CD14-positive monocyte (primary cell): ENCODE measurements at regions not wholly inside any gene's neighbourhood (a gene's known extent, or its start where the extent isn't known, plus 50 kb on each side); places are given as distances from the start of the nearest gene placed in this dataset.
"Not testable (repeated sequence)": the region's sequence is repeated elsewhere in the genome, so short reads cannot be mapped to it uniquely, and the experiment has no call there.

Experiments
- DNase-seq, 3 donors: peaks; one replicate each; pipeline ENCODE4 v3.0.0-alpha.2; 2011 to 2022
- H2AFZ ChIP-seq: 2 replicates; pipeline ENCODE4 v1.6.0; 2012; ENCODE audit warnings: mild to moderate bottlenecking, low read depth, low read length, inconsistent platforms; ENCODE audit not compliant: insufficient read depth, poor library complexity, severe bottlenecking
- H3K27ac ChIP-seq, 2 donors: 1 replicate in 1 of 2; 2 replicates in 1 of 2; pipeline ENCODE4 v1.5.1; 2012 to 2013; ENCODE audit warnings: low read length in 2 of 2, control low read depth in 1 of 2, inconsistent platforms in 1 of 2, low read depth in 1 of 2, mild to moderate bottlenecking in 1 of 2
- H3K27me3 ChIP-seq, 2 donors: one replicate each; pipeline versions ENCODE4 v1.6.0 to v1.6.1; 2011 to 2013; ENCODE audit warnings: low read length in 2 of 2; ENCODE audit not compliant: control insufficient read depth in 2 of 2, insufficient read depth in 2 of 2
- H3K36me3 ChIP-seq, 2 donors: replicated peaks in 1 of 2; 1 replicate in 1 of 2; 2 replicates in 1 of 2; pipeline versions ENCODE4 v1.5.1 to v1.6.1; 2012 to 2013; ENCODE audit warnings: low read length in 2 of 2, control low read depth in 1 of 2, inconsistent platforms in 1 of 2, mild to moderate bottlenecking in 1 of 2; ENCODE audit not compliant: insufficient read depth in 2 of 2, control insufficient read depth in 1 of 2
- H3K4me1 ChIP-seq, 2 donors: 1 replicate in 1 of 2; 2 replicates in 1 of 2; pipeline versions ENCODE4 v1.5.1 to v1.6.1; 2012 to 2013; ENCODE audit warnings: low read length in 2 of 2, control low read depth in 1 of 2, inconsistent platforms in 1 of 2, mild to moderate bottlenecking in 1 of 2, moderate library complexity in 1 of 2; ENCODE audit not compliant: insufficient read depth in 2 of 2, control insufficient read depth in 1 of 2
- H3K4me2 ChIP-seq: replicated peaks from 2 replicates; pipeline ENCODE3; 2012; ENCODE audit warnings: low read length, moderate library complexity, mild to moderate bottlenecking; ENCODE audit not compliant: poor library complexity, severe bottlenecking; ENCODE audit errors: extremely low read depth
- H3K4me3 ChIP-seq, 3 experiments: fragments of 200-600 bp in 1 of 3; sonication (generic) in 1 of 3; replicated peaks in 1 of 3; 1 replicate in 2 of 3; 2 replicates in 1 of 3; pipeline ENCODE4 v1.5.1; 2011 to 2013; ENCODE audit warnings: low read length in 3 of 3, mild to moderate bottlenecking in 3 of 3, control low read depth in 2 of 3, low read depth in 2 of 3, inconsistent platforms in 1 of 3, moderate library complexity in 1 of 3
- H3K79me2 ChIP-seq: 2 replicates; pipeline ENCODE4 v1.6.0; 2012; ENCODE audit warnings: mild to moderate bottlenecking, control low read depth, inconsistent platforms, low read length, moderate library complexity; ENCODE audit not compliant: insufficient read depth
- H3K9ac ChIP-seq: 2 replicates; pipeline ENCODE4 v1.6.0; 2017; ENCODE audit warnings: low read length, mild to moderate bottlenecking; ENCODE audit not compliant: insufficient read depth, poor library complexity, severe bottlenecking
- H3K9me3 ChIP-seq, 2 donors: replicated peaks in 1 of 2; 1 replicate in 1 of 2; 2 replicates in 1 of 2; pipeline versions ENCODE4 v1.5.1 to v1.6.1; 2012 to 2013; ENCODE audit warnings: low read length in 2 of 2, control low read depth in 1 of 2; ENCODE audit not compliant: control insufficient read depth in 1 of 2, insufficient read depth in 1 of 2
- H4K20me1 ChIP-seq: 2 replicates; pipeline ENCODE4 v1.6.0; 2012; ENCODE audit warnings: mild to moderate bottlenecking, low read length, control low read depth, moderate library complexity; ENCODE audit not compliant: insufficient read depth
- H3K27ac Mint-ChIP-seq, 7 donors: one replicate each; pipeline ENCODE4 v1.8.0; 2020; ENCODE audit warnings: mild to moderate bottlenecking in 7 of 7, mixed read lengths in 7 of 7, moderate library complexity in 6 of 7, inconsistent platforms in 2 of 7
- H3K27me3 Mint-ChIP-seq, 3 donors: one replicate each; pipeline ENCODE4 v1.8.0; 2021 to 2022; ENCODE audit warnings: low read depth in 3 of 3, mild to moderate bottlenecking in 3 of 3, mixed read lengths in 3 of 3, moderate library complexity in 3 of 3, inconsistent platforms in 1 of 3
- H3K36me3 Mint-ChIP-seq, 2 donors: one replicate each; pipeline ENCODE4 v1.8.0; 2020; ENCODE audit warnings: mixed read lengths in 2 of 2, inconsistent platforms in 1 of 2, mild to moderate bottlenecking in 1 of 2
- H3K4me1 Mint-ChIP-seq: one replicate; pipeline ENCODE4 v1.8.0; 2020; ENCODE audit warnings: mild to moderate bottlenecking, mixed read lengths
- H3K4me3 Mint-ChIP-seq, 2 donors: one replicate each; pipeline ENCODE4 v1.8.0; 2020; ENCODE audit warnings: mild to moderate bottlenecking in 2 of 2, mixed read lengths in 2 of 2, moderate library complexity in 1 of 2
- H3K9me3 Mint-ChIP-seq, 7 donors: one replicate each; pipeline ENCODE4 v1.8.0; 2020 to 2022; ENCODE audit warnings: mixed read lengths in 7 of 7, mild to moderate bottlenecking in 6 of 7, moderate library complexity in 6 of 7, inconsistent platforms in 2 of 7
- WGBS: methylation state at CpG from one replicate; pipeline ENCODE4 v1.1.5; 2013; ENCODE audit warnings: missing lambda C conversion rate; ENCODE audit not compliant: insufficient coverage; 5-methylcytosine and 5-hydroxymethylcytosine counted together
- intact Hi-C, 2 donors: fragments of 100-400 bp; cut with micrococcal nuclease; formaldehyde crosslinking; loops; one replicate each; pipeline versions ENCODE4 v1.15.0 to v1.15.1; 2023
- TF ChIP-seq, protein P1 (sequence below): fragments of 200-600 bp; IDR thresholded peaks from one replicate; pipeline ENCODE4 v1.8.0; 2022; ENCODE audit warnings: antibody characterized with exemption, mild to moderate bottlenecking

DNA sequence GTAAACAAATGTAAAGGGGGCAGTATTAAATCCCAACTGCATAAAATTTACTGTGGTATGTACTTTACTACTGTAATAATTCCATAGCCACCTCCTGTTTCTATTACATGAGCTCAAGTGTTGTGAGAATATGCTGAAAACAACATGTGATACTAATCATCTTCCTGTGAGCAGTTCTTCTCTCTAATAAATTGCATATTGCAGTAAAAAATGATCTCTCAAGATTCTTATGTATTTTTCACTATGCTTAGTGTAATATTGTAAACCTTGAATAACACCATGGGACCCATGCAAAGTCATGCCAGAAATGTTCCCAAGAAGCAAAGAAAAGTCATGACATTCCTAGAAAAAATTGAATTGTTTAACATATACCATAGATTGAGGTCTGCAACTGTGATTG, 133.0 kb upstream of the ATXN1 start:
- H3K27me3 Mint-ChIP-seq: peaks cover 2 to 6% (median 4%) of the 10 kb centered on the region in 3 donors

GRCh38 chr6:16891110-16891509, 129.8 kb upstream of the ATXN1 start:
- H3K4me3 Mint-ChIP-seq, H2AFZ ChIP-seq, H3K36me3 Mint-ChIP-seq, H3K79me2 ChIP-seq, H3K27ac ChIP-seq, H3K4me2 ChIP-seq, H3K9ac ChIP-seq, H3K4me3 ChIP-seq, H3K27me3 ChIP-seq, H3K27me3 Mint-ChIP-seq, H3K9me3 ChIP-seq, intact Hi-C loops, DNase-seq, H3K36me3 ChIP-seq, H4K20me1 ChIP-seq: not testable (repeated sequence)
- H3K27ac Mint-ChIP-seq: peak overlapping the region in 1 of 7 donors; percentile 19
- H3K4me1 Mint-ChIP-seq: peaks cover 43% of the 10 kb centered on the region
- H3K4me1 ChIP-seq: peaks cover 14 to 17% of the 10 kb centered on the region in 2 donors
- H3K9me3 Mint-ChIP-seq: peaks cover 10 to 22% (median 12%) of the 10 kb centered on the region in 7 donors
- WGBS: 93% methylated on average over 7 of the region's 7 CpGs

More for the DNA sequence above, 133.0 kb upstream of the ATXN1 start:
- Histone ChIP-seq H4K20me1 (no peaks in the 10 kb centered on the region), H3K9ac (no peak overlapping the region), H3K4me2 (no peak overlapping the region), H3K9me3 (peaks cover 0 to 3% of the 10 kb centered on the region in 2 donors), H3K27me3 (no peaks in the 10 kb centered on the region), H3K4me3 (no peak overlapping the region), H3K4me1 (peaks cover 6 to 8% of the 10 kb centered on the region in 2 donors), H3K36me3 (no peaks in the 10 kb centered on the region), H2AFZ (no peak overlapping the region), H3K27ac (no peak overlapping the region), H3K79me2 (no peaks in the 10 kb centered on the region)
- H3K9me3 Mint-ChIP-seq: peaks cover 6 to 12% (median 10%) of the 10 kb centered on the region in 7 donors
- H3K27ac Mint-ChIP-seq: no peak overlapping the region
- DNase-seq: no peak
- intact Hi-C loops: no loop called here
- peaks cover 18% of the 10 kb centered on the region for H3K4me1 Mint-ChIP-seq
- H3K4me3 Mint-ChIP-seq: no peak overlapping the region
- peaks cover 0 to 5% of the 10 kb centered on the region in 2 donors for H3K36me3 Mint-ChIP-seq
- TF ChIP-seq, protein P1, sequence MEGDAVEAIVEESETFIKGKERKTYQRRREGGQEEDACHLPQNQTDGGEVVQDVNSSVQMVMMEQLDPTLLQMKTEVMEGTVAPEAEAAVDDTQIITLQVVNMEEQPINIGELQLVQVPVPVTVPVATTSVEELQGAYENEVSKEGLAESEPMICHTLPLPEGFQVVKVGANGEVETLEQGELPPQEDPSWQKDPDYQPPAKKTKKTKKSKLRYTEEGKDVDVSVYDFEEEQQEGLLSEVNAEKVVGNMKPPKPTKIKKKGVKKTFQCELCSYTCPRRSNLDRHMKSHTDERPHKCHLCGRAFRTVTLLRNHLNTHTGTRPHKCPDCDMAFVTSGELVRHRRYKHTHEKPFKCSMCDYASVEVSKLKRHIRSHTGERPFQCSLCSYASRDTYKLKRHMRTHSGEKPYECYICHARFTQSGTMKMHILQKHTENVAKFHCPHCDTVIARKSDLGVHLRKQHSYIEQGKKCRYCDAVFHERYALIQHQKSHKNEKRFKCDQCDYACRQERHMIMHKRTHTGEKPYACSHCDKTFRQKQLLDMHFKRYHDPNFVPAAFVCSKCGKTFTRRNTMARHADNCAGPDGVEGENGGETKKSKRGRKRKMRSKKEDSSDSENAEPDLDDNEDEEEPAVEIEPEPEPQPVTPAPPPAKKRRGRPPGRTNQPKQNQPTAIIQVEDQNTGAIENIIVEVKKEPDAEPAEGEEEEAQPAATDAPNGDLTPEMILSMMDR: no peak
